Peyer's patch (tissue), 4 donors: ENCODE measurements at regions not wholly inside any gene's neighbourhood (a gene's known extent, or its start where the extent isn't known, plus 50 kb on each side); places are given as distances from the start of the nearest gene placed in this dataset.

ENCODE experiments used
- CTCF ChIP-seq, 6 experiments: fragments of 450-650 bp in 4 of 6; fragments of 200-600 bp in 2 of 6; sonication (generic) in 1 of 6; IDR thresholded peaks; one replicate each; pipeline ENCODE4 v1.5.1; 2017 to 2019; ENCODE audit warnings: antibody characterized with exemption in 6 of 6, mild to moderate bottlenecking in 3 of 6, moderate library complexity in 1 of 6
- POLR2A ChIP-seq, 2 donors: fragments of 450-650 bp; IDR thresholded peaks; one replicate each; pipeline ENCODE4 v1.5.1; 2017; ENCODE audit warnings: antibody characterized with exemption in 2 of 2, mild to moderate bottlenecking in 2 of 2, moderate library complexity in 2 of 2

DNA sequence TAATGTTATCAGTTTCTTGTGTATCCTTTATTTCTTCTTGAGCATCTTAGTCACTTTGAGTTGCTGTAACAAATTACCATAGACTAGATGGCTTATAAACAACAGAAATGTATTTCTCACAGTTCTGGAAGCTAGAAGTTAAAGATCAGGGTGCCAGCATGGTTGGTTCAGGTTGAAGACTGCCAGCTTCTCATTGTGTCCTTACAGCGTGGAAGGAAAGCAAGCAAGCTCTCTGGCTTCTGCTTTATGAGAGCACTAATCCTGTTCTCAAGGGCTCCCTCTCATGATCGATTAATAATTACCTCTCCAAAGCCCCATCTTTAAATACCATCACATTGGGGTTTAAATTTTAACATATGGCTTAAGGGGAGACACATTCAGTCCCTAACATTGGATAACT lies 497.2 kb downstream of the RAPGEF2 start:
- no peak for TF ChIP-seq CTCF (IDR thresholded peaks at IDR 0.05)
- no peak for TF ChIP-seq POLR2A (IDR thresholded peaks at IDR 0.05)
